IPS-NIHi7 (cell line): ENCODE measurements at regions not wholly inside any gene's neighbourhood (a gene's known extent, or its start where the extent isn't known, plus 50 kb on each side); places are given as distances from the start of the nearest gene placed in this dataset.

Source experiments
- DNase-seq: peaks from one replicate; pipeline ENCODE4 v3.0.0; 2012; ENCODE audit warnings: mixed read lengths; ENCODE audit errors: extremely low spot score

DNA sequence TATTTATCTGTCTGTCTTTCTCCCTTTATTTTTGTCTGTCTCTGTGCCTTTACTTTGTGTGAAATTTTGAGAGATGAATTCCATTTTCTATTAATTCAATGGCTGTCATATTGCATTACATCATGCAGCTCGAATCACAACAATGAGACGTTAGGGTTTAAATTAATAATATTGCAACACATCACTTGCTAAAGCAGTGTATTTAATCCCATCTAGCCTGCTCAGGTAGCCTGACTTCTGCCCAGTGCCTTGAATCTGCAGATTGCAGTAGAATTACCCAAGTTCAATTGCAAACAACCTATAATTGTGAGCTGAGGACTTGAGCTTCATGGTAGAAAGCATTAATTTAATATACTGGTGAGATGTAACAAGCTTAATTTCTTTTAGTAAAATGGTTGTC, 235.7 kb upstream of the TSHZ2 start:
- DNase-seq, result no peak

- DNase-seq, result peak; percentile 60
These were observed 241.1 kb upstream of the TSHZ2 start for GRCh38 chr20:52731093-52731492.

DNA sequence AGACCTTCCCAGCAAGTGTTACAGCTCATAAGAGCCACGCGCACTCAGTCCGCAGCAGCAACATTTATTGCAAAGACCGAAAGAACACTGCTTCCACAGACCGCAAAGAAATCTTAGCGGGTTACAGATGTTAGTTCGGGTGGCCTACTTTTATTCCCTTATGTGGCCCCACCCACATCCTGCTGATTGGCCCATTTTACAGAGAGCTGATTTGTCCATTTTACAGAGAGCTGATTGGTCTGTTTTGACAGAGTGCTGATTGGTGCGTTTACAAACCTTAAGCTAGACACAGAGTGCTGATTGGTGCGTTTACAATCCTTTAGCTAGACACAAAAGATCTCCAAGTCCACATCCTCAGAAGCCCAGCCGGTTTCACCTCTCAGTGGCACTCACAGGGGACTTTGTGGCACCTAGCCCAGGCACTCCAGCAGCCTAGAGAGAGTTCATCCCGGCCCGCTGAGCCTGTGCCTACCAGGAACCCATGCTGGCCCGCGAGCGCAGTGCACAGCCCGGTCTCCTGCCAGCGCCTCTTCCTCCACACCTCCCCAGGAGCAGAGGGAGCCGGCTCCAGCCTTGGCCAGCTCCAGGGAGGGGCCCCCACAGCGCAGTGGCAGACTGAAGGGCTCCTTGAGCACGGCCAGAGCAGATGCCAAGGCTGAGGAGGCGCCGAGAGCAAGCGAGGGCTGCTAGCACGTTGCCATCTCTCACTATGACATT, 244.3 kb upstream of the TSHZ2 start:
- no peak for DNase-seq

DNA sequence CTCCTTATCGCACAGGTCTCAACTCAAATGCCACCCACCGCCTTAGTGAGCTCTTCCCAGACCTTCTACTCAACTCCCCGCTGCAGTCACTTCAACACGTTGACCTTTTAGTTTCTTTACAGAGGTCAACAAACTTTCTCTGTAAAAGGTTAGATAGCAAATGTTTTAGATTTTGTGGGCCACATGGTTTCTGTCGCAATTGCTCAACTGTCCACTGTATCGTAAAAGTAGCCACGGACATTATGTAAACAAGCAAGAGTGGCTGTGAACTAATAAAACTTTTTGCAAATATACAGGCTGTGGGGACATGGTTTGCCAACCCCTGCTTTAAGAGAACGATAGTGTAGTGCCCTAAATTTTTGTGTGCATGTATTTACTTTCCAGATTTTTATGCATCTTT, 247.6 kb upstream of the TSHZ2 start:
- DNase-seq, result no peak

DNA sequence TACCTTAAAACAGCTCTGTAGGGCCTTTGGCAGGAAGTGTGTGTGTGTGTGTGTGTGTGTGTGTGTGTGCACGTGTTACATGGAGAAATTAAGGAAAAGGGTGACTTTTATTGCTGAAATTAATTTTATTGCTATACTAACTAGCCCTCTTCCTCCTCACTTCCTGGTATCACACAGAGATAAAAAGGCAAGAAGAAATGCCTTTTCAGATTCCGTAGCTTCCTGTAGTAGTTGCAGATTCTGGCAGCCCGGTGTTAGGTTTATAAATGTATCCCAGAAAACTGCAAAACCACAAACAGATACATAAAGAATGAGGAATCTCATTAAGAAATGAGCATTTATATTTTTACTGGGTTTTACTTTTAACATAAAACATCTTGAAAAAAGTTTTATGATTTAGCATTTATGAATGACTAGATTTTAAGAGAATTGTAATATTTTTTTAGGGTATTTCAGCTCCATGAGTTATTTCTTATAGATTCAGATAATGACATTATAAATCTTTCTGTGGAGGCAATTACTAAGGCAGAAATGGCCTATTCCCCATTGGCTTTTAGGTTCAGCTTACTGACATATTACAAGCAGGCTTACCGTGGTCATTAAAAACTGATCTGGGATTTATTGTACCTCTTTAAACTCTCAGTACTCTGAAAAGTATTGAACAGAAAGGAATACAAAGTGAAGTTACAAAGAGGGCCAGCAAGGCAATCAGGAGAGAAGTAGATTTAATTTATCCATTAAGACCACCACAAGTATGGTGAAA, 249.1 kb upstream of the TSHZ2 start:
- DNase-seq, result no peak

DNA sequence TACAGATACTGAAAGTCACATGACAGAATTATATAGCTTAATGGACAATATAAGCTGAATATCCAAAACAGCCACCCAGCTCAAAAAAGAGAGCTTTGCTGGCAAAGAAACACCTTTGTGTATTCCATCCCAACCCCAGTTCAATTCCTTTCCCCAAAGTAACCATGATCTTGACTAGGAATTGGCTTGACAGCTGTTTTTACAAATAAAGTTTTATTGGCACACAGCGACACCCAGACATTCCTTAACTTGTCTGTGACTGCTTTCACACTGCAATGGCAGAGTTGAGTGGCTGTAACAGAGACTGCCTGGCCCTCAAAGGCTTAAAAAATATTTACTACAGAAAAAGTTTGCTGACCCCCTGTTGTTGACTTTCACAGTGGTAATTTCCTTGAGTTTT, 264.0 kb upstream of the TSHZ2 start:
- DNase-seq, result no peak

GRCh38 chr20:52704553-52704952, 267.6 kb upstream of the TSHZ2 start:
- DNase-seq, result no peak

DNA sequence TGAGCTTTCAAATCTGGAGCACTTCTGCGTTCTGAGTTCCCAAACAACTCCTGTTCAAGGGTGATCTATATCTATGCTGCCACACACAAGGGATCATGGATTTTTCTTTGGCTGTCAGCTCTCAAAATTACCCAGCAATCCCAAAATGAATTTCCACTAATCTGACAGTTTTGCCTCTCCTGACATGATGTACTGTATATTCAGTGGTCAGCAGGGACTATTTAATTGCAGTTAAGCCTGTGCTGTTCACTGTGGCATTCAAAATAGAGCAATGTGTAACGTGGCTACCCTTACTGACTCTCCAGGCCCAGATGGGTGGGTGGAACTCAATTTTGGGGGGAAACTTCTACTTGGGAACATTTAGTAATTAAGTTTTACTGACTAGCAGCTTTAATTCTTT, 283.8 kb upstream of the TSHZ2 start:
- no peak for DNase-seq

DNA sequence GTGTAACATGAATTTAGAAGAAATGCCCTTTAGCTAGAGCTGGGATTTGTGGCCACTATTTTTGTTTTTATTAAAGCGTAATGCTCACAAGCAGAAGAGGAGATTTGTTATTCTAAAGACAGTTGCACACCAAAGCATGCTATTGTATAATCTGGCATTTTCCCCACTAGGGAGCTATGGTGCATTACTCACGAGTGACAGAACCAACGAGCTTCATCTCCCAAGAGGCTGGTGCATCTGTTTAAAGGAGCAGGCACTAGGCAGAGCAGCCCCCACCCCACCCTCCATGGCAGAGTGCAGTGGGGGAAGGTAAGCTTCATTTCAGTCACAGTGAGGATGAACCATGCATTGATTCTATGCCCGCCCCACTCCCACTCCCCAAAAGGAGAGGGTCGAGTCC, 287.3 kb upstream of the TSHZ2 start:
- no peak for DNase-seq

GRCh38 chr20:52684176-52684575, 288.0 kb upstream of the TSHZ2 start:
- no peak for DNase-seq

- no peak for DNase-seq
These were observed 288.4 kb upstream of the TSHZ2 start for GRCh38 chr20:52683761-52684160.

GRCh38 chr20:52682237-52682636, 289.9 kb upstream of the TSHZ2 start:
- no peak for DNase-seq

DNA sequence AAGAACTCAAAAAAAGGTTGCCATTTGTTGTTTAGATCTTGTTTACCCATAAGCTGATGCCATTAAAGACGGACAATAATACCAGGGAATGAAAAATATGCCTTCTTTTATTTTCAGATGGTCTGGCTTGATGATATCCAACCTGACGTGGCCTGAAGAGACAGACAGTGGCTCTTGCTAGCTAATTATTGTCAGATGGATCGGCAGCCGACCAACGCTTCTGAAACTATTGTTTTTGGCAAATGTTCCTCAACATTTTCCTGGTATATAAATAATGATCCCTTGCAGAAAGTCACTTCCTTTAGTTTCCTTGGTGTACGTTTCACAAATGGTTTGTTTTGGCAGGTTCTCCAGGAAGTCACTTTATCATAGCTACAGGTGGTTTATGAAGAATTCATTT, 290.9 kb upstream of the TSHZ2 start:
- DNase-seq, result no peak

DNA sequence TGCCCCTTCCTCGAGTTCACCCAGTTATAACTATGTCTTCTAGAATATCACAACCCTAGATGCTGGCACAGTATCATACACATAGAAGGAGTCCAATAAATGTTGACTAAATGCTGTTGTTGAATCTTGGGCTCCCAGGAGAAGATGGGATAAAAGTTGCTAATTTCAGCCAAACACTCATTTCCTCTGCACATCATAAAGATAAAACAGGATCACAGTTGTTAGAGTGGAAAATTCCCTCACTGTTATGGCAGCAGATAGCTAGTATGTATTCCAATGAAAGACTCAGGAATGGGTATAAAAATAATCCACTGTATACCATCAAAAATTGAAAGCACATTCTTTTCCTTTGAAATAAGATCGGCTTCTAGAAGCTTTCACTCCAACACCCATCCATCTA, 294.9 kb upstream of the TSHZ2 start:
- DNase-seq, result no peak

- DNase-seq, result peak; percentile 34
These were observed 295.7 kb upstream of the TSHZ2 start for GRCh38 chr20:52676283-52676995.

- no peak for DNase-seq
These were observed 296.8 kb upstream of the TSHZ2 start for GRCh38 chr20:52675375-52675774.

DNA sequence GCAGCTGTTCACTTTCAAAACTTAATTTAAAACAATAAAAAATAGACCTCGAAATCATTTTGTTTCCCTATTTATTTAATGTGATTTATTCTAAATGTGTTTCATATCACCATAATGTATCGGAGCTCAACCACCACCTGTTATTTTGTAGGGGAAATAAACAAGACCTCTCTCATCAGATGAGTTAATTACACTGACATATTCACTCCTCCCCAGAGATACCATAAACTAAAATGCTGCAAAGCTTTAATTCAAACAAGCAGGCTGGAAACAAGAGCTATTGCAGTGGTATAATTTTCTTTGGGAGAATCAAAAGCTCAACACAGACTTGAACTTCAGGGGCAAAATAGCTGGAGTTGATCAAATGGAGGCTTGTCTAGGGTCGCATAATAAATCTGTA, 303.5 kb upstream of the TSHZ2 start:
- no peak for DNase-seq

GRCh38 chr20:52667358-52667757, 304.8 kb upstream of the TSHZ2 start:
- DNase-seq, result no peak

- DNase-seq, result no peak
These were observed 306.7 kb upstream of the TSHZ2 start for GRCh38 chr20:52665441-52665840.

- DNase-seq, result no peak
These were observed 316.8 kb upstream of the TSHZ2 start for GRCh38 chr20:52655395-52655794.

- no peak for DNase-seq
These were observed 317.6 kb upstream of the TSHZ2 start for GRCh38 chr20:52654567-52654966.

- DNase-seq, result no peak
These were observed 319.9 kb upstream of the TSHZ2 start for GRCh38 chr20:52652271-52652670.

- DNase-seq, result no peak
These were observed 322.4 kb upstream of the TSHZ2 start for GRCh38 chr20:52649727-52650126.
